CD4-positive, alpha-beta T cell (primary cell): ENCODE measurements at regions not wholly inside any gene's neighbourhood (a gene's known extent, or its start where the extent isn't known, plus 50 kb on each side); places are given as distances from the start of the nearest gene placed in this dataset.
"Not testable (repeated sequence)": the region's sequence is repeated elsewhere in the genome, so short reads cannot be mapped to it uniquely, and the experiment has no call there.

Experiments used
- ATAC-seq: fragments of 200-7000 bp; cut with Tn5 transposase; one replicate; pipeline ENCODE4 v1.10.0; 2022; ENCODE audit warnings: mild to moderate bottlenecking; ENCODE audit not compliant: poor library complexity
- CTCF ChIA-PET: fragments of 350-600 bp; sonication (Branson Sonifier 250); formaldehyde crosslinking; loops from one replicate; lab custom pipeline; 2021; ENCODE audit warnings: antibody characterized with exemption, inconsistent platforms; lab: Charles Lee
- POLR2A ChIA-PET: fragments of 350-600 bp; sonication (Branson Sonifier 250); formaldehyde crosslinking; loops from one replicate; lab custom pipeline; 2021; ENCODE audit warnings: antibody characterized with exemption, inconsistent platforms; lab: Charles Lee
- DNase-seq, 14 experiments: peaks; one replicate each; pipeline ENCODE4 v3.0.0-alpha.2; 2013 to 2020; ENCODE audit warnings: mixed read lengths in 2 of 14
- H3K27ac ChIP-seq, 2 donors: one replicate each; pipeline versions ENCODE4 v1.5.1 to v1.7.0; 2013; ENCODE audit warnings: low read length in 2 of 2, low read depth in 1 of 2, mild to moderate bottlenecking in 1 of 2
- H3K27me3 ChIP-seq, 2 experiments: 1 replicate in 1 of 2; 2 replicates in 1 of 2; pipeline versions ENCODE4 v1.6.1 to v1.7.0; 2013; ENCODE audit warnings: low read length in 2 of 2, control low read depth in 1 of 2, mild to moderate bottlenecking in 1 of 2, moderate library complexity in 1 of 2; ENCODE audit not compliant: insufficient read depth in 2 of 2, control insufficient read depth in 1 of 2
- H3K36me3 ChIP-seq: one replicate; pipeline ENCODE4 v1.6.1; 2013; ENCODE audit warnings: low read length, control low read depth; ENCODE audit not compliant: insufficient read depth
- H3K4me1 ChIP-seq: one replicate; pipeline ENCODE4 v1.6.1; 2013; ENCODE audit warnings: low read length, control low read depth; ENCODE audit not compliant: insufficient read depth
- H3K4me3 ChIP-seq: one replicate; pipeline ENCODE4 v1.5.1; 2013; ENCODE audit warnings: mild to moderate bottlenecking, low read length, moderate library complexity
- H3K9me3 ChIP-seq, 2 experiments: 1 replicate in 1 of 2; 2 replicates in 1 of 2; pipeline versions ENCODE4 v1.6.1 to v1.7.0; 2013; ENCODE audit warnings: low read length in 2 of 2, mild to moderate bottlenecking in 2 of 2, control low read depth in 1 of 2, moderate library complexity in 1 of 2; ENCODE audit not compliant: control insufficient read depth in 1 of 2, insufficient read depth in 1 of 2
- H3K27ac Mint-ChIP-seq: one replicate; pipeline ENCODE4 v1.8.0; 2020; ENCODE audit warnings: mixed read lengths
- H3K27me3 Mint-ChIP-seq: one replicate; pipeline ENCODE4 v1.8.0; 2021; ENCODE audit warnings: mixed read lengths
- H3K36me3 Mint-ChIP-seq: one replicate; pipeline ENCODE4 v1.8.0; 2021; ENCODE audit warnings: low read depth, mixed read lengths
- H3K4me1 Mint-ChIP-seq: one replicate; pipeline ENCODE4 v1.8.0; 2021; ENCODE audit warnings: low read depth, mixed read lengths
- H3K4me3 Mint-ChIP-seq: one replicate; pipeline ENCODE4 v1.8.0; 2020; ENCODE audit warnings: mild to moderate bottlenecking, mixed read lengths
- H3K9me3 Mint-ChIP-seq: one replicate; pipeline ENCODE4 v1.8.0; 2020; ENCODE audit warnings: mixed read lengths
- intact Hi-C, 2 experiments: fragments of 100-400 bp; cut with DNase I in 1 of 2; cut with micrococcal nuclease in 1 of 2; formaldehyde crosslinking; loops; one replicate each; pipeline versions ENCODE4 v1.15.1 to v1.9.0; 2023 to 2025; cut with DNase I, micrococcal nuclease
- TF ChIP-seq, protein P1 (sequence below): fragments of 200-600 bp; IDR thresholded peaks from one replicate; pipeline ENCODE4 v1.8.0; 2022; ENCODE audit warnings: antibody characterized with exemption, mild to moderate bottlenecking

DNA sequence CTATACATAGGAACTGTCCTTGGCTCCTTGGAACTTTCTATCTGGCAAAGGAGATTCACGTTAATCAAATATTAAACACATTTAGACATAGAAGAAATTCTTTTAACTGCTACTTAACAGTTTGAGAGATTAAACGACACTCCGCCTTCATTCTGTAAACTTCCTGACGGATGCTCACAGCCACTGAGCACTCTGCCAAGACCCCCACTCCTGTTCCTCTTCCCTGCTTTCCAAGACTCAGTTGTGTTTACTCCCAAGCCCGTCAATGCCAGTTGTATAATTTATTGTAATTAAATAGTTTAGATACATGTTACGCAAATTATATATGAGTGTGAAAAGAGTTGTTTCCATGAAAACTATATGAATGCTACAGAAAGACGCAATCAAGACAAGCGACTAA is 321.4 kb upstream of the EPHA4 start:
- CTCF ChIA-PET = no interaction called here
- peaks cover 2% of the 10 kb centered on the region for H3K9me3 Mint-ChIP-seq
- no peaks in the 10 kb centered on the region for H3K36me3 ChIP-seq
- POLR2A ChIA-PET = no interaction called here
- no peak overlapping the region for H3K27ac ChIP-seq
- no peaks in the 10 kb centered on the region for H3K27me3 Mint-ChIP-seq
- no peaks in the 10 kb centered on the region for H3K4me1 ChIP-seq
- TF ChIP-seq, protein P1, sequence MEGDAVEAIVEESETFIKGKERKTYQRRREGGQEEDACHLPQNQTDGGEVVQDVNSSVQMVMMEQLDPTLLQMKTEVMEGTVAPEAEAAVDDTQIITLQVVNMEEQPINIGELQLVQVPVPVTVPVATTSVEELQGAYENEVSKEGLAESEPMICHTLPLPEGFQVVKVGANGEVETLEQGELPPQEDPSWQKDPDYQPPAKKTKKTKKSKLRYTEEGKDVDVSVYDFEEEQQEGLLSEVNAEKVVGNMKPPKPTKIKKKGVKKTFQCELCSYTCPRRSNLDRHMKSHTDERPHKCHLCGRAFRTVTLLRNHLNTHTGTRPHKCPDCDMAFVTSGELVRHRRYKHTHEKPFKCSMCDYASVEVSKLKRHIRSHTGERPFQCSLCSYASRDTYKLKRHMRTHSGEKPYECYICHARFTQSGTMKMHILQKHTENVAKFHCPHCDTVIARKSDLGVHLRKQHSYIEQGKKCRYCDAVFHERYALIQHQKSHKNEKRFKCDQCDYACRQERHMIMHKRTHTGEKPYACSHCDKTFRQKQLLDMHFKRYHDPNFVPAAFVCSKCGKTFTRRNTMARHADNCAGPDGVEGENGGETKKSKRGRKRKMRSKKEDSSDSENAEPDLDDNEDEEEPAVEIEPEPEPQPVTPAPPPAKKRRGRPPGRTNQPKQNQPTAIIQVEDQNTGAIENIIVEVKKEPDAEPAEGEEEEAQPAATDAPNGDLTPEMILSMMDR = no peak
- intact Hi-C loops = no loop called here
- no peak for DNase-seq
- no peak overlapping the region for H3K4me3 Mint-ChIP-seq
- H3K4me3 ChIP-seq = no peak overlapping the region
- H3K36me3 Mint-ChIP-seq = no peaks in the 10 kb centered on the region
- no peaks in the 10 kb centered on the region for H3K4me1 Mint-ChIP-seq
- H3K27ac Mint-ChIP-seq = no peak overlapping the region
- H3K9me3 ChIP-seq = peaks cover 0 to 11% of the 10 kb centered on the region in 2 experiments
- H3K27me3 ChIP-seq = no peaks in the 10 kb centered on the region
- ATAC-seq = no peak

DNA sequence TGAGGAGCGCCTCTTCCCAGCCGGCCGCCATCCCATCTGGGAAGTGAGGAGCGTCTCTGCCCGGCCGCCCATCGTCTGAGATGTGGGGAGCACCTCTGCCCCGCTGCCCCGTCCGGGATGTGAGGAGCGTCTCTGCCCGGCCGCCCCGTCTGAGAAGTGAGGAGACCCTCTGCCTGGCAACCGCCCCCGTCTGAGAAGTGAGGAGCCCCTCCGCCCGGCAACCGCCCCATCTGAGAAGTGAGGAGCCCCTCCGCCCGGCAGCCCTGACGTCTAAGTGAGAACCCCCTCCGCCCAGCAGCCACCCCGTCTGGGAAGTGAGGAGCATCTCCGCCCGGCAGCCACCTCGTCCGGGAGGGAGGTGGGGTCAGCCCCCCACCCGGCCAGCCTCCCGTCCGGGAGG is 319.9 kb upstream of the EPHA4 start:
- H3K4me1 ChIP-seq, CTCF ChIA-PET, H3K9me3 Mint-ChIP-seq, H3K4me1 Mint-ChIP-seq, POLR2A ChIA-PET, intact Hi-C loops, H3K27me3 ChIP-seq, H3K27me3 Mint-ChIP-seq, H3K36me3 ChIP-seq, H3K36me3 Mint-ChIP-seq, ATAC-seq, H3K27ac Mint-ChIP-seq, H3K4me3 Mint-ChIP-seq, H3K27ac ChIP-seq, H3K4me3 ChIP-seq, DNase-seq, H3K9me3 ChIP-seq: not testable (repeated sequence)

DNA sequence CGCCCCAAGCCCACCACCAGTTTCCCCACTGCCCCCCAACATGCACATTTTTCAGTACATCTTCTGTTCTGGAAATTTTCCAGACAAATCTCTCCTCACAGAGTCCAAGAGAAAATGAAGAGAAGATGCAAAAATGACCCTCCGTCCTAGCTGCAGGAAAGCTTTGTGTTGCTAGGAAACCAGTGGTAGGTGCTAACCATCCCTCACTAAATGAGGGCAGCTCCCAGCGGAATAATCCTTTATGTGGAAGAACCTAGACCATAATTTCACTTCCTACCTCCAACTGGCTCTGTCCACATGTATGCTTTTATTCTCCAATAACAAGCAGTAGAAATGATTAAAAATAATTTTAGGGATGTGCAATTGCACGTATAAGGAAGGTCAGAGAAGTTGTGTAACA is 311.9 kb upstream of the EPHA4 start:
- no peaks in the 10 kb centered on the region for H3K27me3 ChIP-seq
- ChIA-PET POLR2A (no interaction called here), CTCF (no interaction called here)
- H3K4me1 ChIP-seq = no peaks in the 10 kb centered on the region
- DNase-seq (no peak), ATAC-seq (no peak)
- H3K27ac ChIP-seq = no peak overlapping the region
- H3K36me3 ChIP-seq = no peaks in the 10 kb centered on the region
- H3K27ac Mint-ChIP-seq = no peak overlapping the region
- peaks cover 4% of the 10 kb centered on the region for H3K9me3 Mint-ChIP-seq
- H3K4me3 ChIP-seq = no peak overlapping the region
- intact Hi-C loops = no loop called here
- no peaks in the 10 kb centered on the region for H3K9me3 ChIP-seq
- no peaks in the 10 kb centered on the region for H3K27me3 Mint-ChIP-seq
- no peaks in the 10 kb centered on the region for H3K4me1 Mint-ChIP-seq
- TF ChIP-seq, protein P1 = no peak
- no peak overlapping the region for H3K4me3 Mint-ChIP-seq
- no peaks in the 10 kb centered on the region for H3K36me3 Mint-ChIP-seq

DNA sequence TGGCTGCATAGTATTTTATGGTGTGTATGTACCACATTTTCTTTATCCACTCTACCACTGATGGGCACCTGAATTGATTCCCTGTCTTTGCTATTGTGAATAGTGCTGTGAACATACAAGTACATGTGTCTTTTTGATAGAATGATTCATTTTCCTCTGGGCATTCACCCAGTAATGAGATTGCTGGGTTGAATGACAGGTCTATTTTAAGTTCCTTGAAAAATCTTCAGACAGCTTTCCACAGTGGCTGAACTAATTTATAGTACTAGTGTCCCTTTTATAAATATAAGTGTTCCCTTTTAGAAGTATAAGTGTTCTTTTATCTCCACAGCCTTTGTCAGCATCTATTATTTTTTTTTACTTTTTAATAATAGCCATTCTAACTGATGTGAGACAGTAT is 303.9 kb upstream of the EPHA4 start:
- no peak for DNase-seq
- Mint-ChIP-seq H3K27ac (no peak overlapping the region), H3K9me3 (no peaks in the 10 kb centered on the region), H3K4me3 (no peak overlapping the region), H3K27me3 (peaks cover 5% of the 10 kb centered on the region), H3K36me3 (no peaks in the 10 kb centered on the region), H3K4me1 (no peaks in the 10 kb centered on the region)
- ChIA-PET CTCF (no interaction called here), POLR2A (no interaction called here)
- TF ChIP-seq, protein P1 = no peak
- no peaks in the 10 kb centered on the region for H3K9me3 ChIP-seq
- intact Hi-C loops = no loop called here
- no peaks in the 10 kb centered on the region for H3K36me3 ChIP-seq
- no peak overlapping the region for H3K4me3 ChIP-seq
- H3K27me3 ChIP-seq = no peaks in the 10 kb centered on the region
- no peaks in the 10 kb centered on the region for H3K4me1 ChIP-seq
- ATAC-seq = no peak
- no peak overlapping the region for H3K27ac ChIP-seq
